Upper lobe of left lung (tissue), 4 donors: ENCODE measurements at regions not wholly inside any gene's neighbourhood (a gene's known extent, or its start where the extent isn't known, plus 50 kb on each side); places are given as distances from the start of the nearest gene placed in this dataset.

Experiments used
- CTCF ChIP-seq, 6 experiments: fragments of 450-650 bp in 4 of 6; fragments of 200-600 bp in 2 of 6; sonication (generic) in 2 of 6; IDR thresholded peaks; one replicate each; pipeline ENCODE4 v1.5.1; 2016 to 2019; ENCODE audit warnings: antibody characterized with exemption in 6 of 6
- EP300 ChIP-seq, 4 donors: sonication (generic); formaldehyde crosslinking; IDR thresholded peaks; one replicate each; pipeline ENCODE4 v1.5.1; 2017; ENCODE audit warnings: antibody characterized with exemption in 4 of 4, control low read depth in 2 of 4
- POLR2A ChIP-seq, 4 donors: fragments of 450-650 bp; IDR thresholded peaks; one replicate each; pipeline ENCODE4 v1.5.1; 2016 to 2017; ENCODE audit warnings: antibody characterized with exemption in 4 of 4, mild to moderate bottlenecking in 2 of 4
- POLR2AphosphoS5 ChIP-seq, 2 donors: sonication (generic); formaldehyde crosslinking; IDR thresholded peaks; one replicate each; pipeline ENCODE4 v1.5.1; 2017; ENCODE audit warnings: antibody characterized with exemption in 2 of 2

- no peak for TF ChIP-seq CTCF (IDR thresholded peaks at IDR 0.05)
- TF ChIP-seq POLR2A (IDR thresholded peaks at IDR 0.05) = no peak
- TF ChIP-seq POLR2AphosphoS5 (IDR thresholded peaks at IDR 0.05) = no peak
- no peak for TF ChIP-seq EP300 (IDR thresholded peaks at IDR 0.05)
These were observed 106.3 kb downstream of the DRD1 start for GRCh38 chr5:175337680-175338079.
